ENCODE measurements at regions not wholly inside any gene's neighbourhood (a gene's known extent, or its start where the extent isn't known, plus 50 kb on each side); places are given as distances from the start of the nearest gene placed in this dataset.
"Not testable (repeated sequence)": the region's sequence is repeated elsewhere in the genome, so short reads cannot be mapped to it uniquely, and the experiment has no call there.

GRCh38 chr22:34604312-34604711 is 461.6 kb upstream of the ISX start:
- in situ Hi-C loops (cut with HindIII; ENCODE audit: low pct_unique_long_range_greater_than_20kb, low sequenced_read_pairs), result no loop called here
- no peak for DNase-seq (ENCODE audit: low read depth)

DNA sequence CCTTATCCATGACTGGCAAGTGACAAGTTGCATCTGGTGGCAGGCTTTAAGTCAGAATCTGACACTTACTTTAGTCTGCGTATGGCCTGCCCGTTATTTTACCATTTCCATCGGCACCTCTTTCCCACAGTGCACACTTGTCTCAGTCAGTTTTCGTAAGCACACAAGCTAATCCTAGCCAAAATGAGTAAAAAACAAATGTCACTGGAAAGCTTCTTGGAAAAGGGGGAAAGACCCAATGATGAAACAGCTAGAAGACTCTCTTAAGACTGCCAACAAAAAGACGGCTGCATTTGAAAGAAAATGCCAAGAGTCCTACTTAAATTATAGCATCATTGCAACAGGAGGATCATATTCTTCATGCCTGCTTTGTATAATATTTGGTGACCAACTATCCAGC is 457.9 kb upstream of the ISX start:
- in situ Hi-C loops (cut with HindIII; ENCODE audit: low pct_unique_long_range_greater_than_20kb, low sequenced_read_pairs), result no loop called here

GRCh38 chr22:34608540-34609115 is 457.3 kb upstream of the ISX start:
- no peak for DNase-seq (ENCODE audit: low read depth)
- in situ Hi-C loops (cut with HindIII; ENCODE audit: low pct_unique_long_range_greater_than_20kb, low sequenced_read_pairs), result no loop called here

More for the DNA sequence above, 457.9 kb upstream of the ISX start:
- no peak for DNase-seq (ENCODE audit: low read depth)

DNA sequence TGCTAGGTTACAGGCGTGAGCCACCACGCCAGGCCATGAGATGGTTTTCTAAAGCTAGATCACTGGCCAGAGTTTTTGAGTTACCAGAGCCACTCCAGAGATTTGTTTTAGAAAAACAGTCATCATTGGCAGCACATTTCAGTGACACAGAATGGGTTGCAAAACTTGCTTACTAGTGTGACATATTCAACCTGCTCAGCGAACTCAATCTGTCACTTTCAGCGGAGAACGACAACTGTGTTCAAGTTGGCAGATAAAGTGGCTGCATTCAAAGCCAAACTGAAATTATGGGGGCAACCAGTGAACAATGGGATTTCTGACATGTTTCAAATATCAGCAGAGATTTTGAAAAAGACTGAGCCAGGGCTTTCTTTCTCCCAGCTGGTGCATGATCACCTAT is 456.3 kb upstream of the ISX start:
- in situ Hi-C loops (cut with HindIII; ENCODE audit: low pct_unique_long_range_greater_than_20kb, low sequenced_read_pairs), result no loop called here
- DNase-seq (ENCODE audit: low read depth), result no peak

GRCh38 chr22:34620161-34620560 is 445.8 kb upstream of the ISX start:
- DNase-seq (ENCODE audit: low read depth), result no peak
- in situ Hi-C loops (cut with HindIII; ENCODE audit: low pct_unique_long_range_greater_than_20kb, low sequenced_read_pairs), result no loop called here

DNA sequence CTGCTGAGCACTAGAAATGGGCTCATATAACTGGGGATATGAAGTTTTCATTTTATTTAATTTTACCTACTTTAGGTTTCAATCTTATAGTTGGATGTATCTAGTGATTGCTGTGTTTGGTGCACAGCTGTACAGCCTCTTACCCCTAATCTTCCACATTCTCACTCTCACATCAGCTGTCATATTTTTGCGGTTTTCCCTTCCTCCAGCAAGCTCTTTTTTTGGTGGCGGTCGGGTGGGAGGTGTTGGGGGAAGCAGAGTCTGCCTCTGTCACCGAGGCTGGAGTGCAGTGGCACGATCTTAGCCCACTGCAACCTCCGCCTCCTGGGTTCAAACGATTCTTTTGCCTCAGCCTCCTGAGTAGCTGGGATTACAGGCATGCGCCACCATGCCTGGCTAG is 445.1 kb upstream of the ISX start:
- no peak for DNase-seq (ENCODE audit: low read depth)
- in situ Hi-C loops (cut with HindIII; ENCODE audit: low pct_unique_long_range_greater_than_20kb, low sequenced_read_pairs), result no loop called here

DNA sequence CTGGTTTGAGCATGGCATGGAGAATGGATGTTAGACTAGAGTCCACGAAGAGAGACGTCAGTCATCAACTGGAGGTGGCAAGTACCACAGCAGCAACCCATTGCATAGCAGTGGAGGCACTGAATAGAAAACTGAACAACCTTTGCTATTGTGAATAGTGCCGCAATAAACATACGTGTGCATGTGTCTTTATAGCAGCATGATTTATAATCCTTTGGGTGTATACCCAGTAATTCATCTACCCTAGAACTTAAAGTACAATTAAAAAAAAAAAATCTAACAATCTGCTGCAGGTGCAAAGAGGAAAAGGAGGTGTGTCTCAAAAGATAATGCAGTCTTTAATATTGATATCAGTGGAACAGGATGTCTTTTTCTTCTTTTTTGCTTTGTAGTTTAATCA is 443.4 kb upstream of the ISX start:
- DNase-seq (ENCODE audit: low read depth), result no peak
- in situ Hi-C loops (cut with HindIII; ENCODE audit: low pct_unique_long_range_greater_than_20kb, low sequenced_read_pairs), result no loop called here

DNA sequence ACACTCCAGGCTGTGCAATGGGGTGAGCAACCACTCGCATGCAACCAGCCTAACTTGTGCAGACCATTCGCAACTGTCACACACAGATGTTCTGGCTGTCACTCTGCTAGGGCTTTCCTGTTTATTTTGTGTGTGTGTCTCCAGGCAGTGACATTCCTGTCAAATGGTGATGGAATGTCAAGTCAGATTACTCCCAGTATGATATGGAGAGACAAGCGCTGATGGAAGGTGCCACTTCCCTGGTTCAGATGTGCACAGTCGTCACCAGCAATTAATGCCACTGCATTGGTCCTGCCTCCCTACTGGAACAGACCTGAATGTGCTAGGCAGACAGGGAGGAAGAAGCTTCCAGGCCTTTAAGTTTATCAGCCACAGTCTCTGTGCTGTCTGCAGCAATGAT is 442.4 kb upstream of the ISX start:
- in situ Hi-C loops (cut with HindIII; ENCODE audit: low pct_unique_long_range_greater_than_20kb, low sequenced_read_pairs), result no loop called here
- no peak for DNase-seq (ENCODE audit: low read depth)

DNA sequence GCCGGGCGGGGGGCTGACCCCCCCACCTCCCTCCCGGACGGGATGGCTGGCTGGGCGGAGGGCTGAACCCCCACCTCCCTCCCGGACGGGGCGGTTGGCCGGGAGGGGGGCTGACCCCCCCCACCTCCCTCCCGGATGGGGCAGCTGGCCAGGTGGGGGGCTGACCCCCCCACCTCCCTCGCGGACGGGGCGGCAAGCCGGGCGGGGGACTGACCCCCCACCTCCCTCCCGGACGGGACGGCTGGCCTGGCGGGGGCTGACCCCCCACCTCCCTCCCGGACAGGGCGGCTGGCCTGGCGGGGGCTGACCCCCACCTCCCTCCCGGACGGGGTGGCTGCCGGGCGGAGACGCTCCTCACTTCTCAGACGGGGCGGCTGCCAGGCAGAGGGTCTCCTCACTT is 440.1 kb upstream of the ISX start:
- in situ Hi-C loops (cut with HindIII; ENCODE audit: low pct_unique_long_range_greater_than_20kb, low sequenced_read_pairs); DNase-seq (ENCODE audit: low read depth): not testable (repeated sequence)

GRCh38 chr22:34638128-34638527 is 427.8 kb upstream of the ISX start:
- in situ Hi-C loops (cut with HindIII; ENCODE audit: low pct_unique_long_range_greater_than_20kb, low sequenced_read_pairs), result no loop called here
- DNase-seq (ENCODE audit: low read depth), result no peak

DNA sequence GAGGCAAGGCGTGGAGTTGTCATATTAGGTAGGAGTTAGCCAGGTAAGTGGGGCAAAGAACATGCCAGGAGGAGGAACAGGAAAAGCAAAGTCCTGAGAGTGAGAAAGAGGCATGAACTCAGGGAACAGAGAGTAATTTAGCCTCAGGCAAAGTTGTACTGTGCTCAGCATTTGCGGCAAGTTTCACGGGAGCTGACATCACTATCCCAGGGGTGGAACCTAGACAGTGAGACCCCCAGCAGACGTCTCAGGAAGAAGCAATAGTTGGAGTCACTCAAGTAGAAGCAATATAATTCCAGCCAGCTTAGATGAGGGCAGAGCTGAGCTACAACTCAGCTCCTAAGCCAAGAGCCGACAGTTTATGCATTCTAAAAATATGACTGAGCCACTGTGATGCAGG is 426.0 kb upstream of the ISX start:
- in situ Hi-C loops (cut with HindIII; ENCODE audit: low pct_unique_long_range_greater_than_20kb, low sequenced_read_pairs), result no loop called here

DNA sequence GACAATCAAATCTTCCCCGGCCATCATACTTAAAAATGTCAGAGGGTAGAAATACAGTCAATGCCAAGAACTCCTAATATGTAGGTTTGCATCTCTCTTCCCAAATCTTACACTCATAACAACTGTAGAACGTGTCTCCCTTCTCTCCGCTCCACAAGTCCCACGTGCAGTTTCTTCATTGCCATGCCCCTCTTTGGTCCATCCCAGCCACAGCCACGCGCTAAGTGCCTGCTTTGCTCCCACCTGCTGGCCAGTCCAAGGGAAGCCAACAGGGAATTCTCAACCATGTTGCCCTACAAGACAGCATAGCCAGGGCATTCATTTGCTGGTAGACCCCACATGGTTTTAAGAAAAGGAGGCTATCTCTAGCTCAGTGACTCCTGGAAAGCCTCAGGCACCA is 420.6 kb upstream of the ISX start:
- in situ Hi-C loops (cut with HindIII; ENCODE audit: low pct_unique_long_range_greater_than_20kb, low sequenced_read_pairs), result no loop called here
- DNase-seq (ENCODE audit: low read depth), result no peak

More for the DNA sequence above, 426.0 kb upstream of the ISX start:
- DNase-seq (ENCODE audit: low read depth), result no peak

- peak; percentile 4 for DNase-seq (ENCODE audit: low read depth)
- in situ Hi-C loops (cut with HindIII; ENCODE audit: low pct_unique_long_range_greater_than_20kb, low sequenced_read_pairs), result no loop called here
These were observed 397.0 kb upstream of the ISX start for GRCh38 chr22:34669001-34669400.

- peak; percentile 31 for DNase-seq (ENCODE audit: low read depth)
- in situ Hi-C loops (cut with HindIII; ENCODE audit: low pct_unique_long_range_greater_than_20kb, low sequenced_read_pairs), result not testable (repeated sequence)
These were observed 382.9 kb upstream of the ISX start for GRCh38 chr22:34683031-34683430.

DNA sequence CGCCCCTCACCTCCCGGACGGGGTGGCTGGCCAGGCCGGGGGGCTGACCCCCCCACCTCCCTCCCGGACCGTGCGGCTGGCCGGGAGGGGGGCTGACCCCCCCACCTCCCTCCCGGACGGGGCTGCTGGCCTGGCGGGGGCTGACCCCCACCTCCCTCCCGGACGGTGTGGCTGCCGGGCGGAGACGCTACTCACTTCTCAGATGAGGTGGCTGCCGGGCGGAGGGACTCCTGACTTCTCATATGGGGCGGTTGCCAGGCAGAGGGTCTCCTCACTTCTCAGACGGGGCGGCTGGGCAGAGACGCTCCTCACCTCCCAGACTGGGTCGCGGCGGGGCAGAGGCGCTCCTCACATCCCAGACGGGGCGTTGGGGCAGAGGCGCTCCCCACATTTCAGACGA is 381.7 kb upstream of the ISX start:
- DNase-seq (ENCODE audit: low read depth); in situ Hi-C loops (cut with HindIII; ENCODE audit: low pct_unique_long_range_greater_than_20kb, low sequenced_read_pairs): not testable (repeated sequence)

GRCh38 chr22:34687116-34687515 is 378.8 kb upstream of the ISX start:
- no peak for DNase-seq (ENCODE audit: low read depth)
- in situ Hi-C loops (cut with HindIII; ENCODE audit: low pct_unique_long_range_greater_than_20kb, low sequenced_read_pairs), result no loop called here

DNA sequence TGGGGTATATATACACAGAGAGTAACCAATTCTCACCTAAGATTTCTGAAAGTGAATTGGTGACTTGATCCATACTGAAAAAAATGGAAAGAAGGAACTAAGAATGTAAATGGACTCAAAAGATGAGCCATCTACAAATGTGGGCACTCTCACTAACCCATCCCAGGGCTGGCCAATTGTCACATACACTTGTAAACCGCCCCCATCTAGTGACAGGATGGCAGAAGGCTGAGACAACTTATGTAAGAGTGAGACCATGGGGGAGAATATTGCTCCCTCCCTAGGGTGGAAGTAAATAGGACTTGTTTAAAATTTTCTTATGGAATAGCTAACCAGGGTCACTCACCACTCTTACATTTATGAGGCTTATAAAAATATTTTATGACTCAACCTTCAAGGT is 377.1 kb upstream of the ISX start:
- in situ Hi-C loops (cut with HindIII; ENCODE audit: low pct_unique_long_range_greater_than_20kb, low sequenced_read_pairs), result no loop called here
- no peak for DNase-seq (ENCODE audit: low read depth)

- in situ Hi-C loops (cut with HindIII; ENCODE audit: low pct_unique_long_range_greater_than_20kb, low sequenced_read_pairs), result no loop called here
- peak; percentile 25 for DNase-seq (ENCODE audit: low read depth)
These were observed 369.4 kb upstream of the ISX start for GRCh38 chr22:34696557-34696956.

DNA sequence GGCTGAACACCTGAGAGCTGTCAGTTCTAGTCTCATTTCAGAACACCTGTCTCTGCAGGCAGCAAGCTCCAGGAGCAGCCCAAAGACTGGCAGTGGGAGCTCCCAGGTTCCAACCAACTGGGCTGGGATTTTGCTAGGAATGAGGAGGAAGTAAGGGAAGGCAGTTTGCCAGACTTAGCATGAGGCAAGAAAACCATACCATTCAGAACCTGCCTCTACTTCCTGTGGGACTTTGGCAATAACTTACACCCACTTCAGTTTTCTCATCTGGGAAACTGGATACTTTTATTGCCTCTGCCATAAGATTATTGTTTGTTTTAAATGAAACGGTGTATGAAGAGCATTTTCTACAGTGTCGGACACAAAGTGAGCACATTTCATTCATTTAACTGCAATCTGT is 363.7 kb upstream of the ISX start:
- DNase-seq (ENCODE audit: low read depth), result no peak
- in situ Hi-C loops (cut with HindIII; ENCODE audit: low pct_unique_long_range_greater_than_20kb, low sequenced_read_pairs), result no loop called here

GRCh38 chr22:34709641-34710040 is 356.3 kb upstream of the ISX start:
- DNase-seq (ENCODE audit: low read depth), result no peak

DNA sequence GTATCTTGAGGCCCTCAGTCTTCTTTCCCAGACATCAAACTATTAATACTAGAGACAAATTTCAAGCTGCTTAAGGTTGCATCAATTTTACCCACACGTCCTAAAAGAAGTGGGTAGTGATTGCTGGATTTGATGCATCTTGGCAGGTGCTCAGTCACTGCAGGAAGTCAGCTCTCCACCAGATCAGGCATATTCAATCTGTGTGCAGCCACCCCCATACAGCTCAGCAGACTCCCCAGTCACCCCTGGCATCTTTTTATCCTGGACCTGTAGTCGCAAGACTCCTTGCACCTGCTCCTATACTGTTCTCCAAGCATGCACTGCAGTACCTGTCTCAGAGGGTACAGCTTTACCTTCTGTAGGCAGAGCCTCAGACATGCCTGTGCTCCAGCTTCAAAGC is 343.1 kb upstream of the ISX start:
- DNase-seq (ENCODE audit: low read depth), result no peak
- in situ Hi-C loops (cut with HindIII; ENCODE audit: low pct_unique_long_range_greater_than_20kb, low sequenced_read_pairs), result no loop called here

More at GRCh38 chr22:34709641-34710040, 356.3 kb upstream of the ISX start:
- in situ Hi-C loops (cut with HindIII; ENCODE audit: low pct_unique_long_range_greater_than_20kb, low sequenced_read_pairs), result no loop called here

All from Caki2 (cell line).